ENCODE measurements at regions not wholly inside any gene's neighbourhood (a gene's known extent, or its start where the extent isn't known, plus 50 kb on each side); places are given as distances from the start of the nearest gene placed in this dataset.

- Histone ChIP-seq H3K4me3 (no peak overlapping the region), H3K9me3 (peaks cover 0 to 59% (median 20%) of the 10 kb centered on the region in 4 donors), H3K27ac (no peak overlapping the region), H3K36me3 (no peaks in the 10 kb centered on the region), H3K4me1 (no peaks in the 10 kb centered on the region), H3K27me3 (no peaks in the 10 kb centered on the region)
- intact Hi-C loops (cut with DNase I; ENCODE audit: low total_unique reads): no loop called here
- DNase-seq: no peak
- TF ChIP-seq EP300 (IDR thresholded peaks at IDR 0.05): no peak
- TF ChIP-seq CTCF (IDR thresholded peaks at IDR 0.05): no peak
- no peak for TF ChIP-seq POLR2AphosphoS5 (IDR thresholded peaks at IDR 0.05)
- TF ChIP-seq POLR2A (IDR thresholded peaks at IDR 0.05): no peak
- 55 to 76% (median 72%) methylated on average over 3 of the region's 3 CpGs for WGBS, 5 donors
These were observed 68.2 kb upstream of the SNRPN start for GRCh38 chr15:24886538-24886937.

GRCh38 chr15:24898715-24899272 is 56.0 kb upstream of the SNRPN start:
- H3K27ac ChIP-seq: no peak overlapping the region
- H3K9me3 ChIP-seq: peaks cover 0 to 58% (median 23%) of the 10 kb centered on the region in 4 donors
- TF ChIP-seq CTCF (IDR thresholded peaks at IDR 0.05) (no peak), POLR2A (IDR thresholded peaks at IDR 0.05) (no peak), POLR2AphosphoS5 (IDR thresholded peaks at IDR 0.05) (no peak), EP300 (IDR thresholded peaks at IDR 0.05) (no peak)
- intact Hi-C loops (cut with DNase I; ENCODE audit: low total_unique reads): no loop called here
- H3K27me3 ChIP-seq: no peaks in the 10 kb centered on the region
- H3K36me3 ChIP-seq: no peaks in the 10 kb centered on the region
- no peak for DNase-seq
- no peak overlapping the region for H3K4me3 ChIP-seq
- WGBS, 5 donors: 61 to 76% (median 65%) methylated on average over 8 of the region's 8 CpGs
- no peaks in the 10 kb centered on the region for H3K4me1 ChIP-seq

- TF ChIP-seq EP300 (IDR thresholded peaks at IDR 0.05) (no peak), POLR2A (IDR thresholded peaks at IDR 0.05) (no peak), CTCF (IDR thresholded peaks at IDR 0.05) (no peak), POLR2AphosphoS5 (IDR thresholded peaks at IDR 0.05) (no peak)
- Histone ChIP-seq H3K27ac (no peak overlapping the region), H3K36me3 (no peaks in the 10 kb centered on the region), H3K4me1 (no peaks in the 10 kb centered on the region), H3K27me3 (no peaks in the 10 kb centered on the region), H3K4me3 (no peak overlapping the region), H3K9me3 (peaks cover 0 to 58% (median 24%) of the 10 kb centered on the region in 4 donors)
- 77 to 81% (median 78%) methylated on average over 3 of the region's 3 CpGs for WGBS, 5 donors
- no peak for DNase-seq
- intact Hi-C loops (cut with DNase I; ENCODE audit: low total_unique reads): no loop called here
These were observed 55.4 kb upstream of the SNRPN start for GRCh38 chr15:24899367-24899766.

- no peaks in the 10 kb centered on the region for H3K36me3 ChIP-seq
- peaks cover 0 to 58% (median 27%) of the 10 kb centered on the region in 4 donors for H3K9me3 ChIP-seq
- H3K27ac ChIP-seq: no peak overlapping the region
- TF ChIP-seq POLR2A (IDR thresholded peaks at IDR 0.05): no peak
- no peak for TF ChIP-seq POLR2AphosphoS5 (IDR thresholded peaks at IDR 0.05)
- no peak for TF ChIP-seq EP300 (IDR thresholded peaks at IDR 0.05)
- TF ChIP-seq CTCF (IDR thresholded peaks at IDR 0.05): no peak
- WGBS, 5 donors: 17 to 46% (median 32%) methylated on average over 2 of the region's 2 CpGs
- H3K27me3 ChIP-seq: no peaks in the 10 kb centered on the region
- DNase-seq: no peak
- H3K4me3 ChIP-seq: no peak overlapping the region
- no peaks in the 10 kb centered on the region for H3K4me1 ChIP-seq
- intact Hi-C loops (cut with DNase I; ENCODE audit: low total_unique reads): no loop called here
These were observed 55.0 kb upstream of the SNRPN start for GRCh38 chr15:24899795-24900194.

Measured in stomach (tissue), 8 donors.